Stomach (tissue), 8 donors: ENCODE measurements at regions not wholly inside any gene's neighbourhood (a gene's known extent, or its start where the extent isn't known, plus 50 kb on each side); places are given as distances from the start of the nearest gene placed in this dataset.
"Not testable (repeated sequence)": the region's sequence is repeated elsewhere in the genome, so short reads cannot be mapped to it uniquely, and the experiment has no call there.

Source experiments
- DNase-seq, 2 donors: peaks; one replicate each; pipeline versions ENCODE4 v3.0.0 to v3.0.0-alpha.2; 2013 to 2019
- H3K27ac ChIP-seq, 5 donors: fragments of 200-600 bp in 4 of 5; sonication (generic) in 4 of 5; one replicate each; pipeline ENCODE4 v1.5.1; 2013 to 2019; ENCODE audit warnings: mild to moderate bottlenecking in 1 of 5, moderate library complexity in 1 of 5
- H3K27me3 ChIP-seq, 3 donors: fragments of 200-600 bp; sonication (generic); one replicate each; pipeline ENCODE4 v1.5.1; 2017 to 2019; ENCODE audit warnings: mixed run types in 1 of 3
- H3K36me3 ChIP-seq, 4 donors: fragments of 200-600 bp; sonication (generic); 1 replicate in 3 of 4; 2 replicates in 1 of 4; pipeline ENCODE4 v1.5.1; 2016 to 2019
- H3K4me1 ChIP-seq, 4 donors: fragments of 200-600 bp; sonication (generic); one replicate each; pipeline ENCODE4 v1.5.1; 2016 to 2019
- H3K4me3 ChIP-seq, 4 donors: fragments of 200-600 bp; sonication (generic) in 3 of 4; one replicate each; pipeline ENCODE4 v1.5.1; 2016 to 2019; ENCODE audit warnings: mild to moderate bottlenecking in 1 of 4
- H3K9me3 ChIP-seq, 4 donors: fragments of 200-600 bp; sonication (generic); one replicate each; pipeline ENCODE4 v1.5.1; 2016 to 2019
- EP300 ChIP-seq: sonication (generic); formaldehyde crosslinking; IDR thresholded peaks from one replicate; pipeline ENCODE4 v1.6.1; 2017; ENCODE audit warnings: antibody characterized with exemption
- POLR2A ChIP-seq, 4 donors: fragments of 450-650 bp; IDR thresholded peaks; one replicate each; pipeline ENCODE4 v1.6.1; 2016; ENCODE audit warnings: antibody characterized with exemption in 4 of 4, control low read depth in 2 of 4, mild to moderate bottlenecking in 1 of 4, moderate library complexity in 1 of 4
- POLR2AphosphoS5 ChIP-seq, 3 donors: sonication (generic); formaldehyde crosslinking; IDR thresholded peaks; one replicate each; pipeline ENCODE4 v1.6.1; 2016; ENCODE audit warnings: antibody characterized with exemption in 3 of 3
- WGBS, 5 donors: extraction: QIAGEN DNeasy Blood & Tissue Kit in 3 of 5; methylation state at CpG; one replicate each; pipeline versions ENCODE4 v1.1.5 to v1.1.7; 2013 to 2018; 5-methylcytosine and 5-hydroxymethylcytosine counted together
- intact Hi-C: fragments of 100-400 bp; cut with DNase I; formaldehyde crosslinking; loops from one replicate; pipeline ENCODE4 v1.15.1; 2023; ENCODE audit warnings: low total_unique reads
- TF ChIP-seq, protein P1 (sequence below), 7 experiments: fragments of 450-650 bp in 4 of 7; fragments of 200-600 bp in 3 of 7; sonication (generic) in 3 of 7; IDR thresholded peaks; one replicate each; pipeline ENCODE4 v1.5.1; 2016 to 2019; ENCODE audit warnings: antibody characterized with exemption in 7 of 7, control low read depth in 2 of 7, mild to moderate bottlenecking in 1 of 7
- donor health status: healthy with polysubstance abuse.
- donor health status: Bipolar disorder and iron deficiency.
- donor health status: healthy.

DNA sequence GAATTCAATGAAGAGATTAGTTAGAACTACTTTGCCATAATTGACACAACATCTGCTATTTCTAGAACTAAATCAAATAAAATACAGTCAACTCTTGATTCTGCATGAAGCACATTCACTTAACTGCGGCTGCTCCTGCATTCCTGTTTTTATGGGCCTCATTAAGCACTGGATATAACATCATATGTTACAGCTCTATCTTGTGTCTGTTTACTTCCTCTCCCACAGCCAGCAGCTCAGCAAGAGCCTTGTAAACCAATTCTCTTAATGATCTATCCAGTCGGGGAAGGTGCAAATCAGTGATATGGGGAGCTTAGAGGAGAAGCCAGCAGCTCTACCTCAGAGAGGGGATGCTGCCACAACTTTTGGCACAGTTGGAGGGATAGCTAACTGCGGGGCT is 329.2 kb downstream of the ARRDC4 start:
- H3K27ac ChIP-seq = no peak overlapping the region
- no peak for TF ChIP-seq POLR2A (IDR thresholded peaks at IDR 0.05)
- no peak for TF ChIP-seq POLR2AphosphoS5 (IDR thresholded peaks at IDR 0.05)
- no peak for TF ChIP-seq EP300
- TF ChIP-seq, protein P1, sequence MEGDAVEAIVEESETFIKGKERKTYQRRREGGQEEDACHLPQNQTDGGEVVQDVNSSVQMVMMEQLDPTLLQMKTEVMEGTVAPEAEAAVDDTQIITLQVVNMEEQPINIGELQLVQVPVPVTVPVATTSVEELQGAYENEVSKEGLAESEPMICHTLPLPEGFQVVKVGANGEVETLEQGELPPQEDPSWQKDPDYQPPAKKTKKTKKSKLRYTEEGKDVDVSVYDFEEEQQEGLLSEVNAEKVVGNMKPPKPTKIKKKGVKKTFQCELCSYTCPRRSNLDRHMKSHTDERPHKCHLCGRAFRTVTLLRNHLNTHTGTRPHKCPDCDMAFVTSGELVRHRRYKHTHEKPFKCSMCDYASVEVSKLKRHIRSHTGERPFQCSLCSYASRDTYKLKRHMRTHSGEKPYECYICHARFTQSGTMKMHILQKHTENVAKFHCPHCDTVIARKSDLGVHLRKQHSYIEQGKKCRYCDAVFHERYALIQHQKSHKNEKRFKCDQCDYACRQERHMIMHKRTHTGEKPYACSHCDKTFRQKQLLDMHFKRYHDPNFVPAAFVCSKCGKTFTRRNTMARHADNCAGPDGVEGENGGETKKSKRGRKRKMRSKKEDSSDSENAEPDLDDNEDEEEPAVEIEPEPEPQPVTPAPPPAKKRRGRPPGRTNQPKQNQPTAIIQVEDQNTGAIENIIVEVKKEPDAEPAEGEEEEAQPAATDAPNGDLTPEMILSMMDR (IDR thresholded peaks at IDR 0.05) = no peak
- intact Hi-C loops = no loop called here
- WGBS, 5 donors = 42 to 48% (median 48%) methylated on average over 3 of the region's 3 CpGs
- peaks cover 0 to 83% (median 25%) of the 10 kb centered on the region in 3 donors for H3K27me3 ChIP-seq
- H3K36me3 ChIP-seq = no peaks in the 10 kb centered on the region
- H3K4me1 ChIP-seq = peaks cover 7 to 12% (median 8%) of the 10 kb centered on the region in 4 donors
- H3K9me3 ChIP-seq = no peaks in the 10 kb centered on the region
- no peak overlapping the region for H3K4me3 ChIP-seq
- no peak for DNase-seq

DNA sequence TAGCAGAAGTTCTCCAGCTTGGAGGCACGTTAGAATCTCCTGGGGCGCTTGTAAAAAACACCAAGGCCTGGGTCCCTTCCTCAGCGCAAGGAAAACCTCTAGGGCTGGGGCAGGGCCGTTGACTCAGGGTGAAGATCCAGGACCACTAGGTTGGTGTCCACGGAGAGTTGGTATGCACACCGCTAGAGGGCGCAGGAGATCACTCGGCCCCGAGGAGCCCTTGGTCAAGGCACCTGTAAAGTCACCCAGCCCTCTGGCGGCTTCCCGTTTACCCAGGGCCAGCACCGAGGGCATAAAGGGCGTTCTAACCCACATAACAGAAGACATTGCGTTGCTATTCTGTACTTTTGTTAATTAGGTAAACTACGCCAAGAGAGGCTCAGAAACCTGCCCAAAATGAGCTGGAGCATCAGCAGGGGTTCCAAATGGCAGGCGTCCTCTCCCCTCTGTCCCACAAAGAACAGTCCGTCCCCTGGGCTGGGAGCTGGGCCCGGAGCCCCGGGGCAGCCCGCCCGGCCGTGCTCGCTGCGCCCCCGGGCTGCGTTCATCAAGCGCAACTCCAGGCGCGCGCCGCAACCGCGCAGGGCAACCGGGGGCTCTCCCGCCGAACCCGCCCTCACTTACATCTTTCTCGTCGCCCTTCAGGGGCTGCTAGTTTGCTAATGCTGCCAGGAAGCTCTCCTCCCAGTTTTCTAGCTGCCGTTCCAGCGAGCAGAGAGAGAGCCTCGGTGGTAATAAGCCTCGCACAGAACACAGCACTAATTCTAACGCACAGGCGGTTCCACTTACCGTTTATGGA is 332.1 kb downstream of the ARRDC4 start:
- Histone ChIP-seq H3K9me3 (no peaks in the 10 kb centered on the region), H3K27me3 (peaks cover 0 to 64% (median 25%) of the 10 kb centered on the region in 3 donors), H3K36me3 (no peaks in the 10 kb centered on the region), H3K4me3 (no peak overlapping the region), H3K4me1 (peaks cover 7 to 12% (median 8%) of the 10 kb centered on the region in 4 donors), H3K27ac (no peak overlapping the region)
- intact Hi-C loops = no loop called here
- 2 to 6% (median 5%) methylated on average over 16 to 46 of the region's 46 CpGs for WGBS, 5 donors
- no peak for TF ChIP-seq POLR2A (IDR thresholded peaks at IDR 0.05)
- TF ChIP-seq POLR2AphosphoS5 (IDR thresholded peaks at IDR 0.05) = no peak
- TF ChIP-seq, protein P1 (IDR thresholded peaks at IDR 0.05) = peak in 4 of 7 experiments; percentile 21 to 55 (median 36)
- no peak for TF ChIP-seq EP300
- DNase-seq = peak; percentile 38 to 64

DNA sequence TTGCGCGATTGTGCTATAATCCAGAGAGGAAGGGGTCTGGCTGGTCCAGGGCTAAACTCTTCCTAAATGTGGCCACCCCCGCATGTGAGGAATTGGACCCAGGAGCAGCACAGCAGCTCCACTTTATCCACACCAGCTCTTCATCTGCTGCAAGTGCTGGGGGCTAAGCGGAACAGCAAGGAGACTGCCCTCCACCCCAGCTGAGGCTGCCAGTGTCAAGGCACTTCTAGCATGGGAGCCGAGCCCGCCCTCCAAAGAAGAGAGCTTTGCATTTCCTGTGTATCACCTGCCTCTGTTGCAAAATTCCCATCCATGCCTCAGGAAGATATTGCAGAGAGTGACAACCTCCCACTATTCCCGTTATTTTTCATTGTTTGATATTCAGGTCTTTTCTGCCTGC is 333.6 kb downstream of the ARRDC4 start:
- TF ChIP-seq POLR2AphosphoS5 (IDR thresholded peaks at IDR 0.05) (no peak), EP300 (no peak), POLR2A (IDR thresholded peaks at IDR 0.05) (no peak)
- TF ChIP-seq, protein P1 (IDR thresholded peaks at IDR 0.05) = no peak
- DNase-seq = no peak
- Histone ChIP-seq H3K9me3 (no peaks in the 10 kb centered on the region), H3K4me3 (no peak overlapping the region), H3K27ac (no peak overlapping the region), H3K4me1 (peaks cover 7 to 12% (median 8%) of the 10 kb centered on the region in 4 donors), H3K36me3 (no peaks in the 10 kb centered on the region), H3K27me3 (peaks cover 0 to 53% (median 25%) of the 10 kb centered on the region in 3 donors)
- 71 to 79% (median 75%) methylated on average over 7 of the region's 7 CpGs for WGBS, 5 donors
- intact Hi-C loops = no loop called here

GRCh38 chr15:98295101-98295759 is 334.7 kb downstream of the ARRDC4 start:
- intact Hi-C loops = loop anchor here (5.0 kb wide), 1 partner anchor 388 kb away; no protein-coding TSS in a partner anchor
- TF ChIP-seq, protein P1 (IDR thresholded peaks at IDR 0.05) = peak in 1 of 7 experiments; percentile 23
- H3K9me3 ChIP-seq, H3K36me3 ChIP-seq, H3K4me3 ChIP-seq, H3K27ac ChIP-seq: not testable (repeated sequence)
- peaks cover 0 to 55% (median 21%) of the 10 kb centered on the region in 3 donors for H3K27me3 ChIP-seq
- DNase-seq = peak in 1 of 2 donors; percentile 51
- WGBS, 5 donors = 26 to 40% (median 31%) methylated on average over 7 to 9 of the region's 10 CpGs
- peaks cover 7 to 12% (median 8%) of the 10 kb centered on the region in 4 donors for H3K4me1 ChIP-seq
